GM12878 (cell line): ENCODE measurements at regions not wholly inside any gene's neighbourhood (a gene's known extent, or its start where the extent isn't known, plus 50 kb on each side); places are given as distances from the start of the nearest gene placed in this dataset.

Experiments used
- ATAC-seq: fragments of 200-7000 bp; cut with Tn5 transposase; 3 replicates; pipeline ENCODE4 v1.9.1; 2020; ENCODE audit warnings: mild to moderate bottlenecking, moderate library complexity
- BruUV-seq: library from RNA; stranded (reverse); fragments of 400-500 nt; replicated peaks from 2 replicates; lab custom pipeline; 2021; lab: Mats Ljungman, UMichigan
- CTCF ChIA-PET: fragments of 300-600 bp; sonication (Branson Sonifier 250); formaldehyde crosslinking; extraction: SDS; loops from one replicate; lab custom pipeline; 2021; ENCODE audit warnings: inconsistent platforms; lab: Yijun Ruan, JAX
- POLR2A ChIA-PET: fragments of 350-600 bp; formaldehyde crosslinking; extraction: SDS; loops from one replicate; lab custom pipeline; 2021; ENCODE audit warnings: inconsistent platforms; lab: Charles Lee
- RAD21 ChIA-PET: fragments of 300-600 bp; sonication (Branson Sonifier 250); formaldehyde crosslinking; loops from one replicate; lab custom pipeline; 2023; ENCODE audit warnings: antibody characterized with exemption; ENCODE audit not compliant: unreplicated experiment; lab: Charles Lee
- SMC1A ChIA-PET: fragments of 300-600 bp; sonication (Branson Sonifier 250); formaldehyde crosslinking; loops from one replicate; lab custom pipeline; 2023; ENCODE audit not compliant: unreplicated experiment, uncharacterized antibody; lab: Charles Lee
- DNase-seq: peaks from one replicate; pipeline ENCODE4 v3.0.0-alpha.2; 2011; ENCODE audit warnings: low read depth, low spot score
- FAIRE-seq: peaks from 3 replicates; lab custom pipeline; 2011; peaks lifted over from hg19 to GRCh38; lab: Jason Lieb, UNC
- H2AFZ ChIP-seq: 2 replicates; pipeline ENCODE4 v1.6.0; 2011; ENCODE audit warnings: low read depth, low read length, control low read depth; ENCODE audit not compliant: control insufficient read depth
- H3K27ac ChIP-seq: 2 replicates; pipeline ENCODE4 v1.5.1; 2011; ENCODE audit warnings: control low read depth; ENCODE audit not compliant: control insufficient read depth, insufficient read depth
- H3K27me3 ChIP-seq, 2 experiments: replicated peaks in 1 of 2; 2 replicates each; pipeline versions ENCODE4 v1.6.0 to v1.6.1; 2011; ENCODE audit warnings: low read length in 1 of 2; ENCODE audit not compliant: control insufficient read depth in 2 of 2, insufficient read depth in 2 of 2
- H3K36me3 ChIP-seq, 2 experiments: 2 replicates each; pipeline ENCODE4 v1.5.1; 2011; ENCODE audit warnings: low read length in 1 of 2; ENCODE audit not compliant: control insufficient read depth in 2 of 2, insufficient read depth in 2 of 2
- H3K4me1 ChIP-seq: 2 replicates; pipeline ENCODE4 v1.6.1; 2011; ENCODE audit warnings: mild to moderate bottlenecking, low read length, moderate library complexity, mixed read lengths; ENCODE audit not compliant: control insufficient read depth, insufficient read depth
- H3K4me2 ChIP-seq: 2 replicates; pipeline ENCODE4 v1.6.0; 2011; ENCODE audit warnings: control low read depth; ENCODE audit not compliant: control insufficient read depth, insufficient read depth
- H3K4me3 ChIP-seq: fragments of 200-600 bp; sonication (generic); 2 replicates; pipeline ENCODE4 v1.5.1; 2016
- H3K79me2 ChIP-seq: 2 replicates; pipeline ENCODE4 v1.6.0; 2011; ENCODE audit warnings: low read length; ENCODE audit not compliant: control insufficient read depth, insufficient read depth
- H3K9ac ChIP-seq: 2 replicates; pipeline ENCODE4 v1.8.0; 2011; ENCODE audit warnings: low read length, control low read depth, mixed read lengths; ENCODE audit not compliant: control insufficient read depth, insufficient read depth
- H3K9me3 ChIP-seq: replicated peaks from 3 replicates; pipeline ENCODE4 v1.5.1; 2011; ENCODE audit warnings: mild to moderate bottlenecking, low read length; ENCODE audit not compliant: control insufficient read depth, insufficient read depth
- H4K20me1 ChIP-seq: 2 replicates; pipeline ENCODE4 v1.6.0; 2011; ENCODE audit not compliant: control insufficient read depth, insufficient read depth
- BCL11A ChIP-seq: IDR thresholded peaks from 2 replicates; pipeline ENCODE4 v1.6.1; 2011; ENCODE audit warnings: low read depth, low read length
- CBX5 ChIP-seq: sonication (generic); IDR thresholded peaks from 2 replicates; pipeline ENCODE4 v1.6.1; 2016; ENCODE audit warnings: low read depth, moderate library complexity, mild to moderate bottlenecking, inconsistent platforms
- CEBPB ChIP-seq, 2 experiments: fragments of 150-350 bp in 1 of 2; IDR thresholded peaks; 2 replicates each; pipeline ENCODE4 v1.6.1; 2012 to 2014; ENCODE audit warnings: low read depth in 2 of 2, low read length in 2 of 2, borderline replicate concordance in 1 of 2, inconsistent platforms in 1 of 2
- FOS ChIP-seq: IDR thresholded peaks from 3 replicates; pipeline ENCODE4 v1.6.1; 2011; ENCODE audit warnings: borderline replicate concordance; ENCODE audit not compliant: insufficient read length; ENCODE audit errors: extremely low read depth
- FOXK2 ChIP-seq: fragments of 450-650 bp; IDR thresholded peaks from 2 replicates; pipeline ENCODE4 v1.6.1; 2017; ENCODE audit warnings: mild to moderate bottlenecking, moderate library complexity
- GATAD2B ChIP-seq: fragments of 450-650 bp; conservative IDR thresholded peaks from 2 replicates; pipeline ENCODE4 v1.6.1; 2017; ENCODE audit warnings: low read depth, mild to moderate bottlenecking, moderate library complexity
- HCFC1 ChIP-seq: fragments of 150-350 bp; IDR thresholded peaks from 2 replicates; pipeline ENCODE4 v1.6.1; 2014; ENCODE audit warnings: low read length
- NFIC ChIP-seq: IDR thresholded peaks from 2 replicates; pipeline ENCODE4 v1.6.1; 2012; ENCODE audit warnings: low read depth, mild to moderate bottlenecking, inconsistent platforms, low read length, moderate library complexity
- NFYB ChIP-seq: IDR thresholded peaks from 2 replicates; pipeline ENCODE4 v1.6.1; 2011; ENCODE audit warnings: low read depth, mild to moderate bottlenecking, low read length, improper control_type of control experiment, moderate library complexity; ENCODE audit not compliant: insufficient read depth
- NRF1 ChIP-seq: conservative IDR thresholded peaks from 2 replicates; pipeline ENCODE4 v1.6.1; 2011; ENCODE audit warnings: mild to moderate bottlenecking, low read depth, low read length, improper control_type of control experiment
- PBX3 ChIP-seq: IDR thresholded peaks from 2 replicates; pipeline ENCODE4 v1.6.1; 2011; ENCODE audit warnings: mild to moderate bottlenecking, low read depth, low read length, moderate library complexity; ENCODE audit not compliant: insufficient replicate concordance
- POLR2AphosphoS2 ChIP-seq: IDR thresholded peaks from 2 replicates; pipeline ENCODE4 v1.6.1; 2011; ENCODE audit warnings: low read depth, mild to moderate bottlenecking, low read length, improper control_type of control experiment, moderate library complexity
- POLR2AphosphoS5 ChIP-seq: IDR thresholded peaks from 2 replicates; pipeline ENCODE4 v1.6.1; 2011; ENCODE audit warnings: mild to moderate bottlenecking, low read length, inconsistent platforms
- RB1 ChIP-seq: fragments of 450-650 bp; formaldehyde crosslinking; IDR thresholded peaks from 2 replicates; pipeline ENCODE4 v1.6.1; 2017; ENCODE audit warnings: mild to moderate bottlenecking, borderline replicate concordance
- SMAD5 ChIP-seq: IDR thresholded peaks from 2 replicates; pipeline ENCODE4 v1.6.1; 2016; ENCODE audit warnings: antibody characterized with exemption, low read depth
- SPI1 ChIP-seq: IDR thresholded peaks from 2 replicates; pipeline ENCODE4 v1.6.1; 2011; ENCODE audit warnings: low read depth, mild to moderate bottlenecking, low read length, moderate library complexity, borderline replicate concordance; ENCODE audit not compliant: insufficient read depth
- TAF1 ChIP-seq: IDR thresholded peaks from 2 replicates; pipeline ENCODE4 v1.6.1; 2011; ENCODE audit warnings: mild to moderate bottlenecking, low read depth, low read length, borderline replicate concordance
- TCF7 ChIP-seq: IDR thresholded peaks from 2 replicates; pipeline ENCODE4 v1.6.1; 2014; ENCODE audit warnings: antibody characterized with exemption, borderline replicate concordance
- ZBTB11 ChIP-seq: fragments of 450-650 bp; formaldehyde crosslinking; IDR thresholded peaks from 2 replicates; pipeline ENCODE4 v1.5.0; 2022; ENCODE audit warnings: mild to moderate bottlenecking, missing genetic modification characterization
- WGBS: methylation state at CpG from one replicate; pipeline ENCODE4 v1.1.6; 2016; ENCODE audit warnings: low lambda C conversion rate; ENCODE audit not compliant: insufficient replicate concordance, insufficient coverage; ENCODE audit errors: missing lambda C conversion rate; 5-methylcytosine and 5-hydroxymethylcytosine counted together
- in situ Hi-C: fragments of 300-500 bp; cut with MboI; formaldehyde crosslinking; loops from 9 replicates; pipeline ENCODE4 v1.14.3; 2018; ENCODE audit warnings: mixed read lengths
- intact Hi-C: fragments of 100-400 bp; cut with micrococcal nuclease; formaldehyde crosslinking; loops from one replicate; pipeline ENCODE4 v1.14.2; 2022; ENCODE audit not compliant: unreplicated experiment

- TF ChIP-seq TCF7, result no peak
Measured at GRCh38 chr5:18141222-18141621, 507.0 kb downstream of the TAF11L14 start (continued).

GRCh38 chr5:18142831-18143230 is 508.6 kb downstream of the TAF11L14 start:
- no peak overlapping the region for H3K27ac ChIP-seq
- no peaks in the 10 kb centered on the region for H4K20me1 ChIP-seq
- no peaks in the 10 kb centered on the region for H3K36me3 ChIP-seq
- ChIA-PET CTCF (no interaction called here), SMC1A (no interaction called here), RAD21 (no interaction called here), POLR2A (no interaction called here)
- no peaks in the 10 kb centered on the region for H3K27me3 ChIP-seq
- no peaks in the 10 kb centered on the region for H3K9me3 ChIP-seq
- in situ Hi-C loops, result no loop called here
- no peaks in the 10 kb centered on the region for H3K4me1 ChIP-seq
- DNase-seq (no peak), FAIRE-seq (no peak), ATAC-seq (no peak)
- WGBS, result 0% methylated on average over 1 of the region's 1 CpG
- no peak overlapping the region for H2AFZ ChIP-seq
- H3K79me2 ChIP-seq, result no peaks in the 10 kb centered on the region
- intact Hi-C loops, result no loop called here
- H3K4me2 ChIP-seq, result no peak overlapping the region
- no peak overlapping the region for H3K4me3 ChIP-seq
- no peak overlapping the region for H3K9ac ChIP-seq
- BruUV-seq, result no TSS peak
- TF ChIP-seq POLR2AphosphoS5 (no peak), NRF1 (no peak), ZBTB11 (no peak), RB1 (no peak), BCL11A (no peak), CBX5 (no peak), FOS (no peak), TAF1 (no peak), SPI1 (no peak), PBX3 (no peak), NFYB (no peak), GATAD2B (no peak), POLR2AphosphoS2 (no peak), NFIC (no peak), CEBPB (IDR thresholded peaks at IDR 0.05; ENCODE audit: borderline replicate concordance in 1 of 2, low read depth in 2 of 2, low read length in 2 of 2) (no peak), FOXK2 (no peak), SMAD5 (no peak), HCFC1 (no peak)
